ENCODE measurements at regions not wholly inside any gene's neighbourhood (a gene's known extent, or its start where the extent isn't known, plus 50 kb on each side); places are given as distances from the start of the nearest gene placed in this dataset.

DNA sequence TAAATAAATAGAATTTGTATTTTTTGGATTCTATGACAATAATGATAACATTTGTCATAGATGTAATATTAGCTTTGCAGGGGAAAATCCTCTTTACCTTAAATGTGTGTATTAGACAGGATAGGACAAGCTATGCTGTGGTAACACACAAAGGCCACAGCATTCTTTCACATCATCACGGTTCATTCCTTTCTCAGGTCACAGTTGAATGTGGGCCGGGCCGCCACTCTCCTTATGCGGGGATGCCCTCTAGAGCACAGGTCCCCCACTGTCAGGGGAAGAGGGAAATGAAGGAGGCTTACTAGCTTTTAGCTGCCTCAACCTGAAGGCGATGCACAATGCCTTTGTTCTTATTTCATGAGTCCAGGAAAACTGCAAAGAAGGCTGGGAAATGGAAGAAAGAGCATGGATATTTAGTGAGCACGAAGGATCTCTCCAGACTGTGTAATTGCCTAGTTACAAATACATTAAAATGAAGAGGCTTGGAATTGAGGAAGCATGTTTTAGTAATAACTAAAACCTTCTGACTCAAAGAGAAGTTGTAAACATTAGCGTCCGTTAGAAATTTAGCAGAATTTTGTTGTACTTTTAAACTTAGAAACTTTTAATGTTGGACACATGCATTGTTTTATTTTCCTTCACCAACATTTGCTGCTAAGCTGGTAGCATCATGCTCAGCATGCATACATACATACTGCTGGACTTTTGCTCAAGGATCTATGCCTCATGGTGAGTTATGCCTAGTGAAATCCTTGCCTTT, 248.9 kb upstream of the FOXQ1 start:
- no peak for DNase-seq (ENCODE audit: low read depth)

DNA sequence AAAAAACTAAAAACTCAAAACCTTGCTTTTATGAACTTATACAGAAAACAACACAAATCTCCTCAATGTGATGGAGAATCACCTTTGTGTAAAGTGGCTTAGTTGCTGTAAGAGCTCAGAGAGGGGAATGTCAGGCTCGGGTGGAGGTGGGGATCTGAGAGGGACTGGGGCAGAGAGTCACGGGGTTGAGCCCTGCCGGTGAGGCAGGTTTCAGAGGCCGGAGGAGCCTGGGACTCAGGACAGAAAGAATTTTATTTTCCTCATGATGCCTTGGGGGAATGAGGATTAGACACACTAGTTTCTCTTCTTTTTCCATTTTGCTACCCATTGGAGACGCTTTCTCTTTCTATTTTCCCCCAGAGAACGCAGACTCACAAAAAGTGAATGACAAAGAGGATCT, 252.3 kb upstream of the FOXQ1 start:
- DNase-seq (ENCODE audit: low read depth) = no peak

DNA sequence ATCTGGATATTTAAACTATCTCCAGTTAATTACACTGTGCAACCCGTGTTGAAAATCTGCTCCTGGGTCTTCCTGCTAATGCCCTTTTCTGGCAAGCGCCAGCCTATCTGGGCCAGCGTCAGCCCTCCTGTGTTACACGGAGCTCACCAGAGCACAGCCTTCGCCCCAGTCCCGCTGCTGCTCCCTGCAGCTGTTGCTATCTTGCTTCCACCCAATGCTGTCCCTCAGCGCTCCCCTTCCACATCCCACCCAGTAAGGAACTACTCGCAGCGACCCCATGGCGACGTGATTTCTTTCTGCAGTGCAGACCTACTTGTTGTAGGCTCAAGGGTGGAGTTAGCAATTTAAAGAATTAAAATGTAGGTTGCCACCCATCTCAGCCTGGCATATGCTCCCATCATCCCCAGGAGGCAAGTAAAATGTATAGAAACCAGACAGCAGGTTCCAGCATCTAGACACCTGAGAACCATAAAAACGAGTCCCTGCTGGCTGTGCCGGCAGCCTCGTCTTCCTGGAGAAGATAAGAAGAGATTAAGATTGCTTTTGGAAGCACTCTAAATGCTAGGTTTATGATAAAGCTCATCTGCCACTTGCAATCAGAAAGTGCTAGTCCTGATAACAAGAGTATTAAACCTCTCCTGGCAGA, 254.3 kb upstream of the FOXQ1 start:
- no peak for DNase-seq (ENCODE audit: low read depth)

DNA sequence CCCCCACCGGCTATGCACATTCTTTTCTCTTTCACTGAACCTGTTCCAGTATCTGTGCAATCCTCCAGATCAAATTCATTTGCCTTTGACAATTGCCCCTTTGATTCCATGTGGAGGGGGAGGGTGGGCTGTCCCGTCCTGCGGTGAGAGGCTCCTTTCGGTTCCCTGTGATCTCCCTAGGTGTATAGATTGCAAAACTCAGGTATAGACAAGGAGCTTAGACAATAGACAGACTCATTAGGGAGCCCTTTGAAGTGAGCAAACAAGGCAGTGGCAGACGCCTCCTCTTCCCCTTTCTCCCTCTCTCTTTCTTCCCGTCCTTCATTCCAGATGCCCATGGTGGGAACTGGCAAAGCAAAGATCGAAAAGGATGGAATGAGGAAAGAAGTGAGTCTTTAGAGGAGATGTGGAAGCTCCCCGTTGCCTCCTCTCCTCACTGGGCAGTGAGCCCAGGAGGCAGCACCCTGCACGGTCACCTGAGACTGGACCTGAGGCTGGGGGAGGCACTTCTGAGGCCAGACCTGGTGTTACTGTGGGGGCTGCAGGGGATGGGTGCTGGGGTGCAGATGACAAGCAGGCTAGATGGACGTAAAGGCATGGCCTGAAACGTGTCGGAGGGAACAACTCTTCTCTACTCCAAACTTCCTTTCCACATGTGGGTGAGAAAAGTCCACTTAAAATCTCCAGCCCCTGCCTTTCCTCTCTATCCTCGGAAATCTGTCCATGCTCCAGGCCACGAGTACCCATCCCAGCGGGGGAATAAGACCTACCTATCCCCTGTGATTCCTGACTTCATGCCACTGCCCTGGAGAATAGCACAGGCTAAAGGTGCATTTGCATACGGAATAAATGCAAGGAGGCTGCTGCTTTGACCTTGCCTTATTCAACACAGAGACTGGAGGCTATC, 256.6 kb upstream of the FOXQ1 start:
- no peak for DNase-seq (ENCODE audit: low read depth)

DNA sequence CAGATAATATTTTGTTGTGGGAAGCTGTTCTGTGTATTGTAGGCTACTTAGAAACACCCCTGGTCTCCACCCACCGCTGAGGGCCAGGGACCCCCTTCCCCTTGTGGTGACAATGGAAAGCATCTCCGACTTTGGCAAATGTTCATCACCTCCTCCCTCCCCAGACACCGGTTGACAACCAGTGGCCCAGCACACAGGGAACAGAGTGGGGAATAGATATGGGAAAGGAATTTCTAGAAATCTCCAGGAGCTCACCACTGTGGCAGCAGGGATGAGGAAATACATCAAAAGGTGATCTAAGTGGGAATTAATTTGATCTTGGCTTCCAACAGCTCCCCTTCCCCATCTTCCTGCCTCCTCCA, 257.3 kb upstream of the FOXQ1 start:
- no peak for DNase-seq (ENCODE audit: low read depth)

DNA sequence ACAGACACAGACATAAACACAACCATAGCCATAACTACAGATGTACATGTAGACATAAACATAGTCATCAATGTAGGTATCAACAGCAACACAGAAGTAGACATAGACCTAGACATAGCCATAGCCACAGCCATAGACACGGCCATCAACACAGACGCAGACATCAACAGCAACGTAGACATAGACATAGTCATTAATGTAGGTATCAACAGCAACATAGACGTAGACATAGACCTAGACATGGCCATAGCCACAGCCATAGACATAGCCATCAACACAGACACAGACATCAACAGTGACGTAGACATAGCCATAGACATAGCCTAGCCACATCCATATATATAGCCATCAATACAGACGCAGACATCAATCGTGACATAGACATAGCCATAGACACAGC, 258.3 kb upstream of the FOXQ1 start:
- DNase-seq (ENCODE audit: low read depth) = no peak

DNA sequence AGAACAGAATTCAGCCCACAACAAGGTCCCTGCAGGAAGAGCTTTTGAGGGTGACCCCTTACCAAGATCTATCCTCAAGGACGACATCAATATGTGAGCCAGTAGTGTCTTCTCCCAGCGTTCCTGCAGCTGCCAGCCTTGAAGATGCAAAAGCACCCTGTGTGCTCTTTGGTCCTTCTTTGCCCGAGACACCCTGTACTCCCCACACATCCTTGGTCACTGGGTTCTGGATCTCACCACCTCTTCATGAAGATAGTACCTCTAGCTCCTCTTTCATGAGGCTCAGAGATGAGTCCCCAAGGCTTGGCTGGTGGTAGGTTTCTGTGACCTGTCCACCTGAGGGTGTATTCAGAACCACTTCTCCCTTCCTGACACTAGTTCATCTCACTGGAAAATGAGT, 259.6 kb upstream of the FOXQ1 start:
- no peak for DNase-seq (ENCODE audit: low read depth)

DNA sequence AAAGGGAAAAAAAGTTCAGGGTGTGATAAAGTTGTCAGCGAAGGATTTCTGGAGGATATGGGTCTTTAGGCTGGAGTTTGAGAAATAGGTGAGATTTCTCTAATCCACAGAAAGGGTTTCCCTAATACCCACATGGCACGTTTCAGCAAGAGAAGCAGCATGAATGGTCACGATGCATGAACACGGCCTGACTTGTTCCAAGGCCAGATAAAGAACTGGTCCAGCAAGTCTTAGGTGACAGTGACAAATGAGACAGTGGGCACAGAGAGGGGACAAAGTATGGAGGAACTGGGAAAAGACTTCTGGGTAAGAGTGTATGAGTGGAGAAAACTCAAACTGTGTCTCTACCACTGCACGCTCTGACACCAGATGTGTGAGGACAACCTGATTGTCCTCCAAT, 262.0 kb upstream of the FOXQ1 start:
- DNase-seq (ENCODE audit: low read depth) = no peak

DNA sequence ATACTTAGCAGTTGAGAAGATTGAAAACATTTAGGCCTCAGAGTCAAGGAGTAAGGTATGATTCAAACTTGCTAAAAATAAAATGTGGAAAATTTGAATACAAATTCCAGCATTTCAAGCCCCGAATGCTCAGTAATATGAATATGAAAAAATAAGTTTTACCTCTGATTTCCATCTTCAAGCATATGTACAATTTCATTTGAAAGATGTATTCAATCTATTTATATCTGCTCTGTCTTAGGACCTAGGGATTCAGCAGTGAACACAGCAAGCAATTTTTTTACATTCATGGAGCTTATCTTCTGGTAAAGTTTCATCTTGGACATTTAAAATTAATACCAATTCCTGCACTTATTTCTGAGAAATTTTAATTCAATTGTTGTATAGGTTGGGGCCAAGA, 262.7 kb upstream of the FOXQ1 start:
- DNase-seq (ENCODE audit: low read depth) = no peak

DNA sequence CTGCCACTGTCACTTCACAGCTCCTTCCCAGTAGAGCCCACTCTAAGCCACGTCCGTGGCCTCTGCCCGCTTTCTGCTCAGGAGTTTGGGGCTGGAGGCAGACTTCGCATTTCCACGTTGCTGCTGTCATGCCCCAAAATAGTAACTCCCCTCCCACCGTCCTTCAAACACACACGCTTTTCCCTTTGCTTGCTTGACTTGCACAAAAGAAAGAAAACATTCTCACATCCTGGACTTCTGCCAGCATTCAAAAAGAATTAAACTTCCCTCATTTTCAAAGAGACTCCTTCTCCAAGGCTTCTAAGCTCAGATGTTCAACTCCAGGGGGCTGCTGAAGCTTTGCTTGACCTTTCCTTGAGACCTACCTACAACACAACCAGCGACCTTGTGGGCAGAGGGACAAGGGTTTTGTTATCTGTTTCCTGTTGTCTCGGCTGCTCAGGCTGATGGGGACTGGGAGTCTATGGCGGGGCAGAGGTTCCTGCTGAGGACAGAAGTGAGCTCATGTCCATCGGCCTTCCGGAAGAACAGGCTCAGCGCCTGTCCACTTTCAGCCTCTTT, 263.8 kb upstream of the FOXQ1 start:
- no peak for DNase-seq (ENCODE audit: low read depth)

DNA sequence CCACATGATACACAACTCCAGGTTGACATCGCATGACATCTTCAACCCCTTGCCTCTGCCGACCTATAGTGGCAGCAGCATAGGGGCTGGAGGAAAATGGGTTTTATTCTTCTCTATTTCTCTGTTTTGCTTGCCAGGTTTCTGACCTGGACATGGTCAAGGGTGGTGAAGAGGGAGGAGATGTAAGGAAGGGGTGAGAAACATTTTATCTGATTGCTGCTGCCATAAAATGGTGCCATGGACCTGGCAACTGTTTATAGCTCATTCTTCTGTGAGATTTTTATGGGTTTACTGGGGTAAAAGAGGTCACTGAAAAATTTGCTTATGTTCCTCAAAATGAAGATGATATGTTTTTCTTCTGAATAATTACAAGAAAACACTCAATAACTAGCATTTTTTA, 266.7 kb upstream of the FOXQ1 start:
- no peak for DNase-seq (ENCODE audit: low read depth)

DNA sequence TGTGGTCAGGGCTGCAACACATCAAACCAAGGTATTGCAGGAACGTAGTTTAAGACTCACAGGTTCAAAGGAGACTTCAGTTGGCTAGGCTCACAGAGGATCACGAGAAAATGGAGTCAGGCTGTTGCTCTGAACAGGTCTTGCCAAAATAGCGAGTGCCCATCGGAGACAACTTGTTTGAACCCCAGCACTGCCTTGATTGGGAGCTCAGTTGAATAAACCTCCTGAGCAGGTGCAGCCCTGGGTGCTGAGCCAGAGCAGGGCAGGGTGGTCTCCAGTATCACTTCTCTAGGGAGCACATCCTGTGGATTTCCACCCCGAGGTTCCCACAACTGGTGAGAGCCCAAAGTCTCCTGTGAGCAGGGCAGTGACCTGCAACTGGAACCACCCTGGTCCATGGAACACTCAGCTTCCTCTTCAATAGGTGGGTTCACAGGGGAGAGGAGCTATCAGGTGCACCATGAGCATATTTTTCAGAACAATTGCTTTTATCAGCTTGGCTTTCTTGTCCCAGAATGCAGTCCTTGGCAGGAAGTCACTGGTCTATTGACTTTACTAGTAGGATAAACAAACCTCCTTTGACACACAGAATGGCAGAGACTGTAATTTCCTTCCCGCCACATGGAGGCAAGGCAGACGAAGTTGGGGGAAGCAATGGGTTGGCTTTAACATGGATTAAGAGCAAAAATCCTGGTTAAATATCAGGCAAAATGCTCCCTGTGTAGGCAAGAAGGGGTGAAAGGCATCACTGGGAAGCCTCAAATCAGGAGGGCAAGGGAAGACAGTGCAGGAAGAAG, 267.7 kb upstream of the FOXQ1 start:
- no peak for DNase-seq (ENCODE audit: low read depth)

DNA sequence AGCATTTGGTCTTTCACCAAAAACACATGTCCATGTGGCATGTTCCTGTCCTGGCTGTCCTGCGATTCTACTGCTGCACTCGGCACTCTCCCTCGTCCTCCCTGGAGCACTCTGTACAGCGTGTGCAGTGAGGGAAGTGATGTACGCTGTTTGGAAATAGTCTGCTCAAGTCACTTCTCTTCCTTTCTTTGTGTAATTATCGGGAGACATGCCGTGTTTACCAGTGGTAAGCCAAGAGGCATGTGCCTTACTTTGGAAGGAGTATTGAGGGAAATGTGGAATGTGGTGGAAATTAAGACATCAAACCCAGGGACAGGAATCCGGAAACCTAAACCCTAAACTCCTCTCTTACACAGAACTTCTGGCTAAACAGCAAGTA, 268.5 kb upstream of the FOXQ1 start:
- DNase-seq (ENCODE audit: low read depth) = no peak

DNA sequence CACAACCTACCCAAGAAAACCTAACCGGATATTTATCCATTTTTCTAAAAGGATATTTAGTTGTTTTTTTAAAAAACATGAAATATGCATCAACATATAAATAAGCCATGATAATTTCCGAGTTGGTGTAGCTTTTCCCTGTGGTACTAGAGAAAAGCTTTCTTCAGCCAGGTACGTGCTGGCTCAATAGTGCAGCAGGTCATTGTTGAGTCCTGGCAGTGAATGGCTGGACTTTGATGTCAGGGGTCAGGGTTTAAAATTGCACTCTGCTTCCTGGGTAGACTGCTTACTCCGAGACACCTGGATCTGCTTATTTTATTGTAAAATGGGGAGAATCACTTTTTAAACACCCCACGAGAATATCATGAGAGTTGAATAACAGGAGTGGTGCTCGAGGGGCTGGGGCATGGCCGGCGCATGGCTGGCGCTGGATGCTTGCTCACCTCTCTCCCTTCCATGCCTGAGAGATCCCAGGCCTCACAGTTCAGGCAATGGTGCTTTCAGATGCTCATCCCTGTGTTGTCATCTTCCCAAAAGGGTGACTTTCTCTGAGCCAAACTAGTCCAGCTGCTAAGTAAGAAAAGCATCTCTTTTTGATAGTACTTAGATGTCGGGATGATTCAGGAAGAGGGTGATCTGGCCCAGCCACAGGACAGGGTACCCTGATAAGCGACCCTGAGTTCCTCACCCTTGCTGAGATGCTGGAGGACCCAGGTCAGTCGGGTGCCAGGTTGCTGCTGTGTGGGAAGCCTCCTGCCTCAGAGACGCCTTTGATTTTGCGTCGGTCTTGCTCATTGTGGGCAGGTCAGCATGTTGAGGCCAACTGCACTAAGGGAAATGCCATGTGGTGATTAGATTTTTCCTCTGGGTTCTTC, 269.1 kb upstream of the FOXQ1 start:
- DNase-seq (ENCODE audit: low read depth) = no peak

DNA sequence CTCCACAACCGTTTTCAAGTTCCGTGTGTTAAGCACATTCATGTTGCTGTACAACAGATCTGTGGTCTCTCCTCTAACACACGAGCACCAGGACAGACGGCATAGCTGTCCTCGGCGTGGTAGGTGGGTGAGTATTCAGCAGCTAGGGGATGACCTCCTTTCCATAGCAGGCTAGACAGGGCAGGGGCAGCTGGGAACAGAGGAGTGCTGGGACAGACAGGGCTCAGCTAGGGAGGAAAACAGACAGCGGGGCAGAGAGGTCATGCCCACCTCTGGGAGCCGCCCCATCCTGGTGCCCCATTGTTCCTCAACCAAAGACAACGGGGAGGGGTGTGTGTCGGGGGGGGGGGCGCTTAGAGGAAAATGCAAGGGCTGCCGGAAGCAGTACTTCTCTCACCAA, 271.5 kb upstream of the FOXQ1 start:
- no peak for DNase-seq (ENCODE audit: low read depth)

DNA sequence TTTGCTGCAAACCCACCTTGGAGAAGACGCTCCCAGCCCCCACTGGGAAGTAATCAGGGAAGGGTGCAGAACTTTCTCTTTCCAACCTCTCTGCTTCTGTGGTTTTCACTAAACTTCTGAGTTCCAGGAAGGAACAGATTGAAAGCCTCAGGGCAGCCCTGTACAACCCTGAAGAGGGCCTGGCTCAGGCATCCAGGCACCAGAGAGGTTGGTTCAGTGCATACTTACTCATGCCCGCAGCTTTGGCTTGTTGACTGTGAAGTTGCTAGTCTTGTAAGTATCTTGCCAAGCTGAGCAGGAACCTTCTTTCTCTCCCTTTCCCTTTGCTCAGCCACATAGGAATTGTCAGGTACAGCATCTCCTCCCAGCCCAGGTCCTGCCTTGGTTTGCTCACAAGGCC, 272.2 kb upstream of the FOXQ1 start:
- DNase-seq (ENCODE audit: low read depth) = no peak

DNA sequence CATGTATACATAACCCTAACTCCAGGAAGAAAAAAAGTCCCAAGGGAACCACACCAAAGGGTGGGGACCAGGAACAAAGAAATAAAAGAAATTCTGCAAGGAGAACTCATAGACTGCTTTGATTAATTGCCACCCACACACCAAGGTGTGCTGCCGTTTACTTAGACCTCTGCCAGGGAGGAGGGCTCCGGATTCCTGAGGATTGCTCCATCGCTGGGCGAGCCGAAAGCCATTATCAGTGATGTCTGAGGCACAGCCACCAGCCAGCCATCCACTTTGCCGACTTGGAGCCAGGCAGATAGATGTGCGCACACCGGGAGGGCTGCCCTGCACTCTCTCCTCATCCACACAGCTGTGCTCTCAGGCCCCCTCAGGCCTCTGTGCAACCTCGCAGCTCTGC, 272.7 kb upstream of the FOXQ1 start:
- DNase-seq (ENCODE audit: low read depth) = no peak

DNA sequence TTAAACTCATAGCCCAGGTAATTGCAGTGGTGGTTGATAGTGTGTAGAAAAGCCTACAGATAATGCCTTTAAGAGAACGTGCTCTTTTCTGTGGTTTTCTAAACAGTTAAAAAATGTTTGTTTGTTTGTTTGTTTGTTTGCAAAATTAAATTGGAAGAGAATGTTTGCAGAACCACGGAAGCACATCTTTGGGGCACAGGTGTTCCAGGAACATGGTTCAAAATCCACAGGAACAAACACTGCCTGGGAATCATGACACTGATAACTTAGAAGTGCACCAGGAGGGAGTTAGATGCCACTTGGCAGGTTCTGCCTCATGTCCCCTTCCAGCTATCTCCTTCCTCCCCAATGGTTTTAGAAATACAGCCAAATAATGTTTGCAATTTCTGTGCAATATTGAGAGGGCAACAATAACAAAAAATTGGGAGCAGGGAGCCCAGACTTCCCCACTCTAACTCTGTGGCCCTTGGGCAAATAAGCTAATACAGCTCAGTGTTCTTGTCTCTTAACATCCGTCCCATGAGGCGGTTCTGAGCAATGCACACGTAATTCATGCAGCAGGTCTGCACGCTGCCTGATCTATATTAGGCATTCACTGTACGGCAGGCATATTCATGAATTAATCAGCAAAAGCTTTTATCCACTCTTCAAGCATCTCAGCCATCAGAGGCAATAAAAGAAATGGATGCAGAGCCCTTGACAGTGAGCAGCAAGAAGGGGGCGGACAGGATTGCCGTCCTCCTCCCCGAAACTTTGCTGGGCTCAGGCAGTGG, 274.3 kb upstream of the FOXQ1 start:
- no peak for DNase-seq (ENCODE audit: low read depth)

DNA sequence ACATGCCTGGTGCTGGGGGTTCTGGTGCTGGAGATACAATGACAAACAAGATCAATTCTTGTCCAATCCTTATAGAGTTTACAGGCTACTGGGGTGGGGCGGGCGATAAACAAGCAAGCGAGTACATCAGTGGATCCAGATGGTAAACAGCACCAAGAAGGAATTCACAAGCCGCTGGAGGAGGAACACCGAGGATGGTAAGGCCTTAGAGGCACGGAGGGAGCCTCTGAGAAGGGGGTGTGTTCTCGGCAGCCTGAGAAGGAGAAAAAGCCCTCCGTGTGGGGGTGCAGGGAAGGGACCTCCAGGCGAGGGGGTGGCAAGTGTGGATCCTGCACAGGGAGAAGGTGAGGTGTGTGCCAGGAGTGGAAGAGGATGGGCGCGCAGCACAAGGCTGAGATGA, 276.5 kb upstream of the FOXQ1 start:
- DNase-seq (ENCODE audit: low read depth) = no peak

DNA sequence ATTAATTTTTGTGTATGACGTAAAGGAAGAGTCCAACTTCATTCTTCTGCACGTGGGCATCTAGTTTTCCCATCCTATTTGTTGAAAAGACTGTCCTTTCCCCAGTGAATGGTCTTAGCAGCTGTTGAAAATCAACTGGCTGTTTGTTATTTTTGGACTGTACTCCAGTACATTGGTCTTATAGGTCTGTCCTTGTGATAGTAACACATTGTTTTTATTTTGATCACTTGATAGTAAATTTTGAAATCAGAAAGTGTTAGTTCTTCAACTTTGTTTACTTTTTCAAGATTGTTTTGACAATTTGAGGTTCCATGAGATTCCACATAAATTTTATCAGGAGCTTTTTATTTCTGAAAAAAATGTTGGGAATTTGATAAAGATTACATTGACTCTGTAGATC, 280.2 kb upstream of the FOXQ1 start:
- no peak for DNase-seq (ENCODE audit: low read depth)

All from activated gamma-delta T cell treated with anti-CD3 and anti-CD28 coated beads, Interleukin-2, amount 50 U/mL, for 16 hours (primary cell).